ENCODE measurements at regions not wholly inside any gene's neighbourhood (a gene's known extent, or its start where the extent isn't known, plus 50 kb on each side); places are given as distances from the start of the nearest gene placed in this dataset.

- TF ChIP-seq CTCF (conservative IDR thresholded peaks at IDR 0.05; ENCODE audit: low read length) (no peak), EZH2phosphoT487 (IDR thresholded peaks at IDR 0.05; ENCODE audit: borderline replicate concordance) (no peak)
These were observed 200.1 kb upstream of the MEOX2 start for GRCh38 chr7:15886626-15887025.
